Ascending aorta (tissue), 2 donors: ENCODE measurements at regions not wholly inside any gene's neighbourhood (a gene's known extent, or its start where the extent isn't known, plus 50 kb on each side); places are given as distances from the start of the nearest gene placed in this dataset.

Source experiments
- DNase-seq, 2 donors: peaks; one replicate each; pipeline ENCODE4 v3.0.0-alpha.2; 2019; ENCODE audit warnings: low spot score in 2 of 2
- H3K27ac ChIP-seq, 2 donors: fragments of 200-600 bp; sonication (generic); one replicate each; pipeline ENCODE4 v1.5.1; 2016 to 2017; ENCODE audit warnings: mild to moderate bottlenecking in 1 of 2
- H3K27me3 ChIP-seq: fragments of 200-600 bp; sonication (generic); one replicate; pipeline ENCODE4 v1.5.1; 2017
- H3K36me3 ChIP-seq, 2 donors: fragments of 200-600 bp; sonication (generic); one replicate each; pipeline ENCODE4 v1.5.1; 2016
- H3K4me1 ChIP-seq, 2 donors: fragments of 200-600 bp; sonication (generic); one replicate each; pipeline ENCODE4 v1.5.1; 2016 to 2017; ENCODE audit warnings: mild to moderate bottlenecking in 1 of 2
- H3K4me3 ChIP-seq, 2 donors: fragments of 200-600 bp; sonication (generic); one replicate each; pipeline ENCODE4 v1.5.1; 2016 to 2017; ENCODE audit warnings: mild to moderate bottlenecking in 1 of 2
- H3K9me3 ChIP-seq, 2 donors: fragments of 200-600 bp; sonication (generic); one replicate each; pipeline ENCODE4 v1.5.1; 2016
- CTCF ChIP-seq, 3 experiments: fragments of 200-600 bp in 2 of 3; fragments of 450-650 bp in 1 of 3; sonication (generic) in 2 of 3; IDR thresholded peaks; one replicate each; pipeline ENCODE4 v1.5.1; 2016 to 2019; ENCODE audit warnings: antibody characterized with exemption in 3 of 3, mild to moderate bottlenecking in 1 of 3, moderate library complexity in 1 of 3
- intact Hi-C: fragments of 100-400 bp; cut with DNase I; formaldehyde crosslinking; loops from one replicate; pipeline ENCODE4 v1.15.1; 2023

DNA sequence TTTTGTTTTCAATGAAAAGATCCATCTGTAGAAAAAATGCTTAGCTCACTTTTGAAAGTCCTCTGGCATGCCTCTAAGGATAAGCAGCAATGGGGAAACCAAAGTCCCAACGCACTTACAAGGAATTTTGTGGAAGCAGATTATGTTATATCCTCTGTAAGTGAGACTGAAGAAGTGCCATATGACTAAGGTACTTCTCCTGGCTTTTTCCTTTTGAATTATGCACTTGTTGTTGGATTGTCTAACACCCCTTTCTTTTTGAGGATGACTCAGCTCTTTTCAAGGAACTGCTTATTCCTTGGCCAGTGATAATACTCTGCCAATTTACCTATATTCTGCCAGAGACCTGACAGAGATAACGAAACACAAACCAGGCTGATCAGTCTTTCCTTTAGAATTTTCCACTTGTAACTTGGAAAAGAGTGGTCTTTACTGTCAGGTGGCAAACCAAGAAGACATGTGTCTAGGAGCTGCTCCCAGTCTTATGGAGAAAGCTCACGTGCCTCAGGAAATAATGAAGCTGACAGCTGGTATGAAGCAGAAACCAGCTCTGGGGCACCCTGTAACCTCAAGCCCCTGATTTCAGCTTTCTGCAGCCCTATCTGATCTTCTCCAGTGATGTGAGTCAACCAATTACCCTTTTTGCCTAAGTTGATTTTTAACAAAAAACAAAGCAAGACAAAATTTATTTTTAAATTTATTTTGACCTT is 290.8 kb upstream of the FBXL7 start:
- Histone ChIP-seq H3K4me1 (no peaks in the 10 kb centered on the region), H3K9me3 (peaks cover 0 to 2% of the 10 kb centered on the region in 2 donors), H3K27ac (no peak overlapping the region), H3K4me3 (no peak overlapping the region), H3K36me3 (no peaks in the 10 kb centered on the region), H3K27me3 (no peaks in the 10 kb centered on the region)
- intact Hi-C loops, result no loop called here
- DNase-seq, result no peak
- TF ChIP-seq CTCF (IDR thresholded peaks at IDR 0.05), result no peak

DNA sequence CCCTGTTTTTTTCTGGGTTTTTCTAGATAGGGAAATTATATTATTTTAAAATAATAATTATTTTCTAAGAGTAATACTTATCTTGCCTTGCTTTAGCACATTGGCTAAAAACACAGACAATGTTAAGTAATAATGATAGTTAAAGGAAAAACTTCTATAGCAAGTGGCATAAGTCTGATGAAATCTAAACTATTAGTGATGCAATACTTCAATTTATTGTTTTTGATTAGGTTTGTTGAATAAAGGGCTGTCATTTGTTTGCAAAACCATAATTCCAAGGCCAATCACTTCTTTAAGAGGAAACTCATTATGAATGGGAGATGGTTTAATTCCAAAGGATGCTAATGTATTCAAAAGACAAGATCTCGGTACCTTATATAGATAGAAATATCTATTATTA is 293.8 kb upstream of the FBXL7 start:
- Histone ChIP-seq H3K27me3 (no peaks in the 10 kb centered on the region), H3K27ac (no peak overlapping the region), H3K9me3 (no peaks in the 10 kb centered on the region), H3K36me3 (no peaks in the 10 kb centered on the region), H3K4me1 (no peaks in the 10 kb centered on the region), H3K4me3 (no peak overlapping the region)
- intact Hi-C loops, result no loop called here
- no peak for TF ChIP-seq CTCF (IDR thresholded peaks at IDR 0.05)
- DNase-seq, result no peak

GRCh38 chr5:15203376-15203775 is 296.6 kb upstream of the FBXL7 start:
- Histone ChIP-seq H3K4me3 (no peak overlapping the region), H3K27ac (no peak overlapping the region), H3K36me3 (no peaks in the 10 kb centered on the region), H3K9me3 (no peaks in the 10 kb centered on the region), H3K4me1 (no peaks in the 10 kb centered on the region), H3K27me3 (no peaks in the 10 kb centered on the region)
- no peak for TF ChIP-seq CTCF (IDR thresholded peaks at IDR 0.05)
- no peak for DNase-seq
- intact Hi-C loops, result no loop called here

GRCh38 chr5:15191012-15191411 is 309.0 kb upstream of the FBXL7 start:
- intact Hi-C loops, result no loop called here
- Histone ChIP-seq H3K9me3 (peaks cover 0 to 3% of the 10 kb centered on the region in 2 donors), H3K27ac (no peak overlapping the region), H3K4me1 (no peaks in the 10 kb centered on the region), H3K27me3 (no peaks in the 10 kb centered on the region), H3K4me3 (no peak overlapping the region), H3K36me3 (no peaks in the 10 kb centered on the region)
- no peak for DNase-seq
- peak in 1 of 3 experiments; percentile 10 for TF ChIP-seq CTCF (IDR thresholded peaks at IDR 0.05)

- no peaks in the 10 kb centered on the region for H3K4me1 ChIP-seq
- intact Hi-C loops, result no loop called here
- no peak for TF ChIP-seq CTCF (IDR thresholded peaks at IDR 0.05)
- no peaks in the 10 kb centered on the region for H3K36me3 ChIP-seq
- H3K27ac ChIP-seq, result no peak overlapping the region
- no peak overlapping the region for H3K4me3 ChIP-seq
- no peak for DNase-seq
- H3K27me3 ChIP-seq, result no peaks in the 10 kb centered on the region
- H3K9me3 ChIP-seq, result peaks cover 0 to 10% of the 10 kb centered on the region in 2 donors
Measured at GRCh38 chr5:15183520-15183919, 311.9 kb upstream of the ANKH start.

DNA sequence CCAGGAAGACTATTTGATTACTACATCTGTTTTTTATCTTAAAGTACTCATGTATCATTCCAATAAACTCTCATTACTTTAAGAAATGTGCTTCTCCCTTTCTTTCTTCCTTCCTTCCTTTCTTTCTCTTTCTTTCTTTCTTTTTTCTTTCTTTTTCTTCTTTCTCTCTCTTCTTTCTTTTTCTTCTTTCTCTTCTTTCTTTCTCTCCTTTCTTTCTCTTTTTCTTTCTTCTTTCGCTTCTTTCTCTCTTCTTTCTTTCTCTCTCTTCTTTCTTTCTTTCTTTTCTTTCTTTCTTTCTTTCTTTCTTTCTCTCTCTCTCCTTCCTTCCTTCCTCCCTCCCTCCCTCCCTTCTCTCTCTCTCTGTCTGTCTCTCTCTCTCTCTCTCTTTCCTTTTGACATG is 298.6 kb upstream of the ANKH start:
- Histone ChIP-seq H3K27me3 (no peaks in the 10 kb centered on the region), H3K9me3 (peaks cover 0 to 2% of the 10 kb centered on the region in 2 donors), H3K4me3 (no peak overlapping the region), H3K4me1 (no peaks in the 10 kb centered on the region), H3K27ac (no peak overlapping the region), H3K36me3 (no peaks in the 10 kb centered on the region)
- no peak for DNase-seq
- TF ChIP-seq CTCF (IDR thresholded peaks at IDR 0.05), result no peak
- intact Hi-C loops, result no loop called here
